WTC11 (cell line): ENCODE measurements at regions not wholly inside any gene's neighbourhood (a gene's known extent, or its start where the extent isn't known, plus 50 kb on each side); places are given as distances from the start of the nearest gene placed in this dataset.

Experiments used
- CBFB ChIP-seq: sonication (generic); formaldehyde crosslinking; IDR thresholded peaks from 2 replicates; pipeline ENCODE4 v1.8.1; 2022; ENCODE audit warnings: mild to moderate bottlenecking, low read depth, missing genetic modification reagents
- CREM ChIP-seq: sonication (generic); formaldehyde crosslinking; IDR thresholded peaks from 2 replicates; pipeline ENCODE4 v1.8.1; 2022; ENCODE audit warnings: mild to moderate bottlenecking, missing genetic modification reagents, moderate library complexity
- MYBL2 ChIP-seq: sonication (generic); formaldehyde crosslinking; IDR thresholded peaks from 2 replicates; pipeline ENCODE4 v1.8.1; 2023; ENCODE audit warnings: mild to moderate bottlenecking, moderate library complexity, missing genetic modification reagents
- NR1H2 ChIP-seq: sonication (generic); formaldehyde crosslinking; IDR thresholded peaks from 2 replicates; pipeline ENCODE4 v1.9.0; 2021; ENCODE audit warnings: mild to moderate bottlenecking, moderate library complexity, missing genetic modification reagents
- ZNF263 ChIP-seq: sonication (generic); formaldehyde crosslinking; IDR thresholded peaks from 2 replicates; pipeline ENCODE4 v1.8.1; 2022; ENCODE audit warnings: low read depth, mild to moderate bottlenecking, moderate library complexity, missing genetic modification reagents
- ZNF317 ChIP-seq: sonication (generic); formaldehyde crosslinking; IDR thresholded peaks from 2 replicates; pipeline ENCODE4 v1.8.1; 2023; ENCODE audit warnings: low read depth, mild to moderate bottlenecking, moderate library complexity, missing genetic modification reagents, borderline replicate concordance
- ZNF416 ChIP-seq: fragments of 250-450 bp; sonication (Bioruptor Pico); IDR thresholded peaks from 2 replicates; pipeline ENCODE4 v1.9.0; 2021; ENCODE audit warnings: mild to moderate bottlenecking, inconsistent platforms
- TF ChIP-seq, protein P1 (sequence below): fragments of 200-600 bp; IDR thresholded peaks from 2 replicates; pipeline ENCODE4 v1.8.0; 2022; ENCODE audit warnings: antibody characterized with exemption
- TF ChIP-seq, protein P2 (sequence below): sonication (generic); formaldehyde crosslinking; IDR thresholded peaks from 2 replicates; pipeline ENCODE4 v1.8.0; 2022; ENCODE audit warnings: mild to moderate bottlenecking, missing genetic modification reagents
- TF ChIP-seq, protein P3 (sequence below): sonication (generic); formaldehyde crosslinking; IDR thresholded peaks from 2 replicates; pipeline ENCODE4 v1.8.0; 2023; ENCODE audit warnings: missing genetic modification reagents, mild to moderate bottlenecking, borderline replicate concordance
- TF ChIP-seq, protein P4 (sequence below): sonication (generic); formaldehyde crosslinking; IDR thresholded peaks from 2 replicates; pipeline ENCODE4 v1.8.0; 2022; ENCODE audit warnings: mild to moderate bottlenecking, missing genetic modification reagents
- TF ChIP-seq, protein P5 (sequence below): sonication (generic); formaldehyde crosslinking; IDR thresholded peaks from 2 replicates; pipeline ENCODE4 v1.8.1; 2022; ENCODE audit warnings: low read depth, mild to moderate bottlenecking, moderate library complexity, missing genetic modification reagents, borderline replicate concordance
- TF ChIP-seq, protein P6 (sequence below): fragments of 250-450 bp; sonication (Bioruptor Pico); IDR thresholded peaks from 2 replicates; pipeline ENCODE4 v1.9.0; 2021; ENCODE audit warnings: mild to moderate bottlenecking

DNA sequence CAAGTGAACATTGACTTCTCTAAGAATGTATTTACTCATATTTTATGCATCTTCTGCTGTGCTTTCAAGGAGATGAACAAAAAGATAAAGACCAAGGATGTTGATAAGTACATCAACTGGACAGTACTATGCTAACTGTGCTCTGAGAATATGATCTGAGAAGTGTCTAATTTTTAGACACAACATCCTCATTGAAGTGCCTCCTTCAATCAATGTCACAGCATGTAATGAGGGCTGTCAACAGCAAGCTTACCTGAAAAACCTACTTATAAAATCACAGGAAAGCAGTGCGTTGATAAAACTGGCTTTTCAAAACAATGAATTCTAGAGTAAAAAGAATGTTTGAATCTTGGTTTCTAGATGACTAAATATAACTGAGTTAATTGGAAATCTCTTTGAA, 452.9 kb upstream of the DSEL start:
- TF ChIP-seq CREM (CRISPR knock-in tag): no peak
- TF ChIP-seq, protein P1, sequence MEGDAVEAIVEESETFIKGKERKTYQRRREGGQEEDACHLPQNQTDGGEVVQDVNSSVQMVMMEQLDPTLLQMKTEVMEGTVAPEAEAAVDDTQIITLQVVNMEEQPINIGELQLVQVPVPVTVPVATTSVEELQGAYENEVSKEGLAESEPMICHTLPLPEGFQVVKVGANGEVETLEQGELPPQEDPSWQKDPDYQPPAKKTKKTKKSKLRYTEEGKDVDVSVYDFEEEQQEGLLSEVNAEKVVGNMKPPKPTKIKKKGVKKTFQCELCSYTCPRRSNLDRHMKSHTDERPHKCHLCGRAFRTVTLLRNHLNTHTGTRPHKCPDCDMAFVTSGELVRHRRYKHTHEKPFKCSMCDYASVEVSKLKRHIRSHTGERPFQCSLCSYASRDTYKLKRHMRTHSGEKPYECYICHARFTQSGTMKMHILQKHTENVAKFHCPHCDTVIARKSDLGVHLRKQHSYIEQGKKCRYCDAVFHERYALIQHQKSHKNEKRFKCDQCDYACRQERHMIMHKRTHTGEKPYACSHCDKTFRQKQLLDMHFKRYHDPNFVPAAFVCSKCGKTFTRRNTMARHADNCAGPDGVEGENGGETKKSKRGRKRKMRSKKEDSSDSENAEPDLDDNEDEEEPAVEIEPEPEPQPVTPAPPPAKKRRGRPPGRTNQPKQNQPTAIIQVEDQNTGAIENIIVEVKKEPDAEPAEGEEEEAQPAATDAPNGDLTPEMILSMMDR: no peak
- TF ChIP-seq, protein P2, sequence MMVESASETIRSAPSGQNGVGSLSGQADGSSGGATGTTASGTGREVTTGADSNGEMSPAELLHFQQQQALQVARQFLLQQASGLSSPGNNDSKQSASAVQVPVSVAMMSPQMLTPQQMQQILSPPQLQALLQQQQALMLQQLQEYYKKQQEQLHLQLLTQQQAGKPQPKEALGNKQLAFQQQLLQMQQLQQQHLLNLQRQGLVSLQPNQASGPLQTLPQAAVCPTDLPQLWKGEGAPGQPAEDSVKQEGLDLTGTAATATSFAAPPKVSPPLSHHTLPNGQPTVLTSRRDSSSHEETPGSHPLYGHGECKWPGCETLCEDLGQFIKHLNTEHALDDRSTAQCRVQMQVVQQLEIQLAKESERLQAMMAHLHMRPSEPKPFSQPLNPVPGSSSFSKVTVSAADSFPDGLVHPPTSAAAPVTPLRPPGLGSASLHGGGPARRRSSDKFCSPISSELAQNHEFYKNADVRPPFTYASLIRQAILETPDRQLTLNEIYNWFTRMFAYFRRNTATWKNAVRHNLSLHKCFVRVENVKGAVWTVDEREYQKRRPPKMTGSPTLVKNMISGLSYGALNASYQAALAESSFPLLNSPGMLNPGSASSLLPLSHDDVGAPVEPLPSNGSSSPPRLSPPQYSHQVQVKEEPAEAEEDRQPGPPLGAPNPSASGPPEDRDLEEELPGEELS (CRISPR knock-in tag): no peak
- TF ChIP-seq, protein P3, sequence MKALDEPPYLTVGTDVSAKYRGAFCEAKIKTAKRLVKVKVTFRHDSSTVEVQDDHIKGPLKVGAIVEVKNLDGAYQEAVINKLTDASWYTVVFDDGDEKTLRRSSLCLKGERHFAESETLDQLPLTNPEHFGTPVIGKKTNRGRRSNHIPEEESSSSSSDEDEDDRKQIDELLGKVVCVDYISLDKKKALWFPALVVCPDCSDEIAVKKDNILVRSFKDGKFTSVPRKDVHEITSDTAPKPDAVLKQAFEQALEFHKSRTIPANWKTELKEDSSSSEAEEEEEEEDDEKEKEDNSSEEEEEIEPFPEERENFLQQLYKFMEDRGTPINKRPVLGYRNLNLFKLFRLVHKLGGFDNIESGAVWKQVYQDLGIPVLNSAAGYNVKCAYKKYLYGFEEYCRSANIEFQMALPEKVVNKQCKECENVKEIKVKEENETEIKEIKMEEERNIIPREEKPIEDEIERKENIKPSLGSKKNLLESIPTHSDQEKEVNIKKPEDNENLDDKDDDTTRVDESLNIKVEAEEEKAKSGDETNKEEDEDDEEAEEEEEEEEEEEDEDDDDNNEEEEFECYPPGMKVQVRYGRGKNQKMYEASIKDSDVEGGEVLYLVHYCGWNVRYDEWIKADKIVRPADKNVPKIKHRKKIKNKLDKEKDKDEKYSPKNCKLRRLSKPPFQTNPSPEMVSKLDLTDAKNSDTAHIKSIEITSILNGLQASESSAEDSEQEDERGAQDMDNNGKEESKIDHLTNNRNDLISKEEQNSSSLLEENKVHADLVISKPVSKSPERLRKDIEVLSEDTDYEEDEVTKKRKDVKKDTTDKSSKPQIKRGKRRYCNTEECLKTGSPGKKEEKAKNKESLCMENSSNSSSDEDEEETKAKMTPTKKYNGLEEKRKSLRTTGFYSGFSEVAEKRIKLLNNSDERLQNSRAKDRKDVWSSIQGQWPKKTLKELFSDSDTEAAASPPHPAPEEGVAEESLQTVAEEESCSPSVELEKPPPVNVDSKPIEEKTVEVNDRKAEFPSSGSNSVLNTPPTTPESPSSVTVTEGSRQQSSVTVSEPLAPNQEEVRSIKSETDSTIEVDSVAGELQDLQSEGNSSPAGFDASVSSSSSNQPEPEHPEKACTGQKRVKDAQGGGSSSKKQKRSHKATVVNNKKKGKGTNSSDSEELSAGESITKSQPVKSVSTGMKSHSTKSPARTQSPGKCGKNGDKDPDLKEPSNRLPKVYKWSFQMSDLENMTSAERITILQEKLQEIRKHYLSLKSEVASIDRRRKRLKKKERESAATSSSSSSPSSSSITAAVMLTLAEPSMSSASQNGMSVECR (CRISPR knock-in tag): no peak
- TF ChIP-seq, protein P4, sequence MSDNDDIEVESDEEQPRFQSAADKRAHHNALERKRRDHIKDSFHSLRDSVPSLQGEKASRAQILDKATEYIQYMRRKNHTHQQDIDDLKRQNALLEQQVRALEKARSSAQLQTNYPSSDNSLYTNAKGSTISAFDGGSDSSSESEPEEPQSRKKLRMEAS (CRISPR knock-in tag): no peak
- no peak for TF ChIP-seq CBFB
- TF ChIP-seq, protein P5, sequence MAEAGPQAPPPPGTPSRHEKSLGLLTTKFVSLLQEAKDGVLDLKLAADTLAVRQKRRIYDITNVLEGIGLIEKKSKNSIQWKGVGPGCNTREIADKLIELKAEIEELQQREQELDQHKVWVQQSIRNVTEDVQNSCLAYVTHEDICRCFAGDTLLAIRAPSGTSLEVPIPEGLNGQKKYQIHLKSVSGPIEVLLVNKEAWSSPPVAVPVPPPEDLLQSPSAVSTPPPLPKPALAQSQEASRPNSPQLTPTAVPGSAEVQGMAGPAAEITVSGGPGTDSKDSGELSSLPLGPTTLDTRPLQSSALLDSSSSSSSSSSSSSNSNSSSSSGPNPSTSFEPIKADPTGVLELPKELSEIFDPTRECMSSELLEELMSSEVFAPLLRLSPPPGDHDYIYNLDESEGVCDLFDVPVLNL (CRISPR knock-in tag): no peak
- no peak for TF ChIP-seq NR1H2 (CRISPR knock-in tag)
- TF ChIP-seq ZNF263 (CRISPR knock-in tag): no peak
- TF ChIP-seq ZNF317: no peak
- TF ChIP-seq, protein P6, sequence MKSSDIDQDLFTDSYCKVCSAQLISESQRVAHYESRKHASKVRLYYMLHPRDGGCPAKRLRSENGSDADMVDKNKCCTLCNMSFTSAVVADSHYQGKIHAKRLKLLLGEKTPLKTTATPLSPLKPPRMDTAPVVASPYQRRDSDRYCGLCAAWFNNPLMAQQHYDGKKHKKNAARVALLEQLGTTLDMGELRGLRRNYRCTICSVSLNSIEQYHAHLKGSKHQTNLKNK (CRISPR knock-in tag): no peak
- TF ChIP-seq ZNF416: no peak
- TF ChIP-seq MYBL2 (CRISPR knock-in tag): no peak
